ENCODE measurements at regions not wholly inside any gene's neighbourhood (a gene's known extent, or its start where the extent isn't known, plus 50 kb on each side); places are given as distances from the start of the nearest gene placed in this dataset.
A peak's percentile ranks its signal among the peaks of the same experiment; 100 is the strongest.

DNA sequence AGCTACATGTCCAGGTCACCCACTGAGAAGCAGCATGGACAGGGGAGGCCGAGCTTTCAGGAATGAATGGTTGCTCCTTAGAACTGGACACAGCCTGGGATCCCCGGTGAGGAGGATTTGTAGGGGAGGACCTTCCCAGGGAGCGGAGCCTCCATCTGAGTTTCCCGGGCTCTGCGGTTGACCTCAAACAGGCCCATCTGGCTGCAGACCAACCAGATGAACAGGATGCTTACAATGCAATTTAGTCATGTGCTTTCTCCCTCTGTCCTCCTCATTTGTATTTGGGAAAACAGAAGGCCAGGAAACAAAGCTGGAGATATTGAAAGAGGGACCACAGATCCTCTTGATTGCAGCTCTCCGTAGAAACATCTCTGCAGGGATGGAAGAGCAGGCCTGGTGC is 104.8 kb downstream of the EMX2 start:
- H3K36me3 ChIP-seq (ENCODE audit: insufficient read depth) = no peaks in the 10 kb centered on the region
- no peak overlapping the region for H3K4me3 ChIP-seq (IDR thresholded peaks at IDR 0.05; ENCODE audit: insufficient read depth, low read depth, low read length)
- no peak overlapping the region for H3K27ac ChIP-seq
- H3K27me3 ChIP-seq (ENCODE audit: insufficient read depth, low read depth) = no peaks in the 10 kb centered on the region
- H3K9ac ChIP-seq = no peak overlapping the region
- no peaks in the 10 kb centered on the region for H3K79me2 ChIP-seq (ENCODE audit: insufficient read depth, low read depth)
- peaks cover 13% of the 10 kb centered on the region for H3K4me1 ChIP-seq (ENCODE audit: low read depth, poor library complexity, severe bottlenecking)
- no peak overlapping the region for H2AFZ ChIP-seq (ENCODE audit: low read depth)
- TF ChIP-seq CTCF (conservative IDR thresholded peaks at IDR 0.05; ENCODE audit: low read depth, low read length) = no peak
- no peaks in the 10 kb centered on the region for H4K20me1 ChIP-seq (ENCODE audit: insufficient read depth)
- H3K4me2 ChIP-seq = no peak overlapping the region

DNA sequence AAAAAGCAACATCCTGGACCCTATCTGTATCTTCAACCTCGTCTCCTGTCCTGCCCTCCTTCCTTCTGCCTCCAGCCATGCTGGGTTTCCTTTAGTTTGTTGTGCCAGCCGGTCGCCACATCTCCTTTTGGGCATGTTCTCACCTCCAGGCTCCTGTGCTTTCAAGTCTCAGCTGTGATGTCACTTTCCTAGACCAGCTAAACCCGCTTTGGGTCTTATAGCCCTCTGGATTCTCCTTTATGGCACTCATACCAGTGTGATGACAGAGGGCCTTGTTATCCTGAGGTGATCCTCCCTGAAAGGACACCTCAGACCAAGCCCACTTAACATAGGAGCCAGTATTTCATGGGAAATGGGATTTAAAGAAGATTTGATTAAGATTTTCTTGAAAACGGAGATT is 108.6 kb downstream of the EMX2 start:
- no peak overlapping the region for H3K9ac ChIP-seq
- no peak overlapping the region for H3K27ac ChIP-seq
- H3K4me1 ChIP-seq (ENCODE audit: low read depth, poor library complexity, severe bottlenecking) = peaks cover 49% of the 10 kb centered on the region
- H3K27me3 ChIP-seq (ENCODE audit: insufficient read depth, low read depth) = no peaks in the 10 kb centered on the region
- H4K20me1 ChIP-seq (ENCODE audit: insufficient read depth) = no peaks in the 10 kb centered on the region
- no peak overlapping the region for H3K4me3 ChIP-seq (IDR thresholded peaks at IDR 0.05; ENCODE audit: insufficient read depth, low read depth, low read length)
- TF ChIP-seq CTCF (conservative IDR thresholded peaks at IDR 0.05; ENCODE audit: low read depth, low read length) = no peak
- H3K79me2 ChIP-seq (ENCODE audit: insufficient read depth, low read depth) = no peaks in the 10 kb centered on the region
- H2AFZ ChIP-seq (ENCODE audit: low read depth) = no peak overlapping the region
- H3K4me2 ChIP-seq = no peak overlapping the region
- no peaks in the 10 kb centered on the region for H3K36me3 ChIP-seq (ENCODE audit: insufficient read depth)

- no peak for TF ChIP-seq CTCF (conservative IDR thresholded peaks at IDR 0.05; ENCODE audit: low read depth, low read length)
- Histone ChIP-seq H3K4me2 (peak overlapping the region; percentile 87), H3K9ac (peak overlapping the region; percentile 25; the same call in 1 of the 2 replicates), H4K20me1 (ENCODE audit: insufficient read depth) (no peaks in the 10 kb centered on the region), H3K79me2 (ENCODE audit: insufficient read depth, low read depth) (no peaks in the 10 kb centered on the region), H3K27ac (peak overlapping the region; percentile 70), H3K36me3 (ENCODE audit: insufficient read depth) (no peaks in the 10 kb centered on the region), H3K4me1 (ENCODE audit: low read depth, poor library complexity, severe bottlenecking) (peaks cover 63% of the 10 kb centered on the region), H3K4me3 (IDR thresholded peaks at IDR 0.05; ENCODE audit: insufficient read depth, low read depth, low read length) (no peak overlapping the region), H2AFZ (ENCODE audit: low read depth) (no peak overlapping the region), H3K27me3 (ENCODE audit: insufficient read depth, low read depth) (no peaks in the 10 kb centered on the region)
Observed at GRCh38 chr10:117652228-117653169, 110.0 kb downstream of the EMX2 start.

GRCh38 chr10:117653170-117653515 is 110.6 kb downstream of the EMX2 start:
- no peak overlapping the region for H3K4me3 ChIP-seq (IDR thresholded peaks at IDR 0.05; ENCODE audit: insufficient read depth, low read depth, low read length)
- H4K20me1 ChIP-seq (ENCODE audit: insufficient read depth) = no peaks in the 10 kb centered on the region
- TF ChIP-seq CTCF (conservative IDR thresholded peaks at IDR 0.05; ENCODE audit: low read depth, low read length) = no peak
- H3K27ac ChIP-seq = peak overlapping the region; percentile 70
- H3K4me1 ChIP-seq (ENCODE audit: low read depth, poor library complexity, severe bottlenecking) = peaks cover 65% of the 10 kb centered on the region
- H3K4me2 ChIP-seq = peak overlapping the region; percentile 87
- H3K79me2 ChIP-seq (ENCODE audit: insufficient read depth, low read depth) = no peaks in the 10 kb centered on the region
- H3K27me3 ChIP-seq (ENCODE audit: insufficient read depth, low read depth) = no peaks in the 10 kb centered on the region
- H3K36me3 ChIP-seq (ENCODE audit: insufficient read depth) = no peaks in the 10 kb centered on the region
- H2AFZ ChIP-seq (ENCODE audit: low read depth) = no peak overlapping the region
- peak overlapping the region; percentile 25; the same call in 1 of the 2 replicates for H3K9ac ChIP-seq

Data from KMS-11 (cell line).